WTC11 (cell line): ENCODE measurements at regions not wholly inside any gene's neighbourhood (a gene's known extent, or its start where the extent isn't known, plus 50 kb on each side); places are given as distances from the start of the nearest gene placed in this dataset.
A peak's percentile ranks its signal among the peaks of the same experiment; 100 is the strongest.
"Not testable (repeated sequence)": the region's sequence is repeated elsewhere in the genome, so short reads cannot be mapped to it uniquely, and the experiment has no call there.

Experiments
- ATAC-seq: fragments of 200-7000 bp; cut with Tn5 transposase; 2 replicates; pipeline ENCODE4 v1.10.0; 2021; ENCODE audit warnings: mild to moderate bottlenecking, moderate library complexity
- CTCF ChIA-PET: fragments of 300-600 bp; sonication (Branson Sonifier 250); formaldehyde crosslinking; loops from one replicate; lab custom pipeline; 2021; ENCODE audit warnings: antibody characterized with exemption; lab: Charles Lee
- POLR2A ChIA-PET: fragments of 350-600 bp; sonication (Branson Sonifier 250); formaldehyde crosslinking; loops from one replicate; lab custom pipeline; 2021; ENCODE audit warnings: antibody characterized with exemption; lab: Charles Lee
- DNase-seq: peaks from one replicate; pipeline ENCODE4 v3.0.0; 2021; ENCODE audit warnings: low spot score
- H3K27ac Mint-ChIP-seq: 2 replicates; pipeline ENCODE4 v1.8.0; 2021; ENCODE audit warnings: mixed read lengths
- H3K27me3 Mint-ChIP-seq: 2 replicates; pipeline ENCODE4 v1.8.0; 2021; ENCODE audit warnings: low read depth, mild to moderate bottlenecking, moderate library complexity, mixed read lengths
- H3K36me3 Mint-ChIP-seq: 2 replicates; pipeline ENCODE4 v1.8.0; 2021; ENCODE audit warnings: mixed read lengths
- H3K4me1 Mint-ChIP-seq: 2 replicates; pipeline ENCODE4 v1.8.0; 2022; ENCODE audit warnings: mixed read lengths
- H3K4me3 Mint-ChIP-seq: 2 replicates; pipeline ENCODE4 v1.8.0; 2021; ENCODE audit warnings: mild to moderate bottlenecking, moderate library complexity, mixed read lengths
- H3K9me3 Mint-ChIP-seq: 2 replicates; pipeline ENCODE4 v1.8.0; 2021; ENCODE audit warnings: mixed read lengths
- AFF4 ChIP-seq: sonication (generic); formaldehyde crosslinking; IDR thresholded peaks from 2 replicates; pipeline ENCODE4 v1.8.1; 2023; ENCODE audit warnings: mild to moderate bottlenecking, missing genetic modification reagents, borderline replicate concordance
- ATF3 ChIP-seq: sonication (generic); formaldehyde crosslinking; conservative IDR thresholded peaks from 2 replicates; pipeline ENCODE4 v1.8.1; 2022; ENCODE audit warnings: mild to moderate bottlenecking, missing genetic modification reagents
- CREM ChIP-seq: sonication (generic); formaldehyde crosslinking; IDR thresholded peaks from 2 replicates; pipeline ENCODE4 v1.8.1; 2022; ENCODE audit warnings: mild to moderate bottlenecking, missing genetic modification reagents, moderate library complexity
- E2F1 ChIP-seq: sonication (generic); formaldehyde crosslinking; IDR thresholded peaks from 2 replicates; pipeline ENCODE4 v1.8.0; 2022; ENCODE audit warnings: mild to moderate bottlenecking, missing genetic modification reagents
- E2F4 ChIP-seq: sonication (generic); formaldehyde crosslinking; IDR thresholded peaks from 2 replicates; pipeline ENCODE4 v1.8.1; 2022; ENCODE audit warnings: low read depth, mild to moderate bottlenecking, moderate library complexity, missing genetic modification reagents, borderline replicate concordance
- ERG ChIP-seq: fragments of 250-450 bp; sonication (Bioruptor Pico); IDR thresholded peaks from 2 replicates; pipeline ENCODE4 v1.8.0; 2021; ENCODE audit warnings: mild to moderate bottlenecking
- FOXK1 ChIP-seq: sonication (generic); formaldehyde crosslinking; IDR thresholded peaks from 2 replicates; pipeline ENCODE4 v1.8.0; 2022; ENCODE audit warnings: mild to moderate bottlenecking, moderate library complexity, missing genetic modification reagents
- HMGXB4 ChIP-seq: sonication (generic); formaldehyde crosslinking; IDR thresholded peaks from 2 replicates; pipeline ENCODE4 v1.8.1; 2023; ENCODE audit warnings: mild to moderate bottlenecking, moderate library complexity, missing genetic modification reagents
- JUN ChIP-seq: sonication (generic); formaldehyde crosslinking; IDR thresholded peaks from 2 replicates; pipeline ENCODE4 v1.8.0; 2023; ENCODE audit warnings: mild to moderate bottlenecking, missing genetic modification reagents
- MXD4 ChIP-seq: fragments of 250-450 bp; sonication (Bioruptor Pico); IDR thresholded peaks from 2 replicates; pipeline ENCODE4 v1.8.0; 2021; ENCODE audit warnings: mild to moderate bottlenecking, moderate library complexity, borderline replicate concordance
- MYBL2 ChIP-seq: sonication (generic); formaldehyde crosslinking; IDR thresholded peaks from 2 replicates; pipeline ENCODE4 v1.8.1; 2023; ENCODE audit warnings: mild to moderate bottlenecking, moderate library complexity, missing genetic modification reagents
- NR2C2 ChIP-seq: sonication (generic); formaldehyde crosslinking; IDR thresholded peaks from 2 replicates; pipeline ENCODE4 v1.8.0; 2022; ENCODE audit warnings: mild to moderate bottlenecking, missing genetic modification reagents
- OVOL2 ChIP-seq: fragments of 250-450 bp; sonication (Bioruptor Pico); IDR thresholded peaks from 2 replicates; pipeline ENCODE4 v1.9.0; 2021; ENCODE audit warnings: mild to moderate bottlenecking, borderline replicate concordance
- SMAD3 ChIP-seq: sonication (generic); formaldehyde crosslinking; IDR thresholded peaks from 2 replicates; pipeline ENCODE4 v1.8.0; 2022; ENCODE audit warnings: missing genetic modification reagents, mild to moderate bottlenecking, borderline replicate concordance
- TEAD1 ChIP-seq: sonication (generic); formaldehyde crosslinking; IDR thresholded peaks from 2 replicates; pipeline ENCODE4 v1.8.0; 2022; ENCODE audit warnings: mild to moderate bottlenecking, missing genetic modification reagents
- USF1 ChIP-seq: sonication (generic); formaldehyde crosslinking; IDR thresholded peaks from 2 replicates; pipeline ENCODE4 v1.8.0; 2022; ENCODE audit warnings: mild to moderate bottlenecking, missing genetic modification reagents
- ZNF138 ChIP-seq: sonication (generic); formaldehyde crosslinking; conservative IDR thresholded peaks from 2 replicates; pipeline ENCODE4 v1.8.1; 2022; ENCODE audit warnings: mild to moderate bottlenecking, moderate library complexity, missing genetic modification reagents
- ZNF317 ChIP-seq: sonication (generic); formaldehyde crosslinking; IDR thresholded peaks from 2 replicates; pipeline ENCODE4 v1.8.1; 2023; ENCODE audit warnings: low read depth, mild to moderate bottlenecking, moderate library complexity, missing genetic modification reagents, borderline replicate concordance
- ZNF396 ChIP-seq: fragments of 250-450 bp; sonication (Bioruptor Pico); IDR thresholded peaks from 2 replicates; pipeline ENCODE4 v1.8.0; 2021; ENCODE audit warnings: mild to moderate bottlenecking, moderate library complexity, borderline replicate concordance
- ZNF416 ChIP-seq: fragments of 250-450 bp; sonication (Bioruptor Pico); IDR thresholded peaks from 2 replicates; pipeline ENCODE4 v1.9.0; 2021; ENCODE audit warnings: mild to moderate bottlenecking, inconsistent platforms
- ZNF671 ChIP-seq: fragments of 250-450 bp; sonication (Bioruptor Pico); IDR thresholded peaks from 2 replicates; pipeline ENCODE4 v1.8.0; 2021; ENCODE audit warnings: mild to moderate bottlenecking

GRCh38 chr10:86588781-86589180 is 65.6 kb upstream of the OPN4 start:
- H3K36me3 Mint-ChIP-seq, H3K9me3 Mint-ChIP-seq, H3K27ac Mint-ChIP-seq, CTCF ChIA-PET, H3K4me1 Mint-ChIP-seq, H3K27me3 Mint-ChIP-seq, ATAC-seq, H3K4me3 Mint-ChIP-seq, POLR2A ChIA-PET, DNase-seq: not testable (repeated sequence)

- Mint-ChIP-seq H3K36me3 (no peaks in the 10 kb centered on the region), H3K4me1 (no peaks in the 10 kb centered on the region), H3K27ac (no peak overlapping the region), H3K9me3 (peaks cover 3% of the 10 kb centered on the region; the same call in 1 of the 2 replicates), H3K4me3 (no peak overlapping the region)
- TF ChIP-seq HMGXB4 (CRISPR knock-in tag): no peak
- no peak for TF ChIP-seq AFF4 (CRISPR knock-in tag)
- TF ChIP-seq, all 79 proteins: peak for 0
- ATAC-seq (no peak), DNase-seq (no peak)
- no peaks in the 10 kb centered on the region for H3K27me3 Mint-ChIP-seq
- ChIA-PET POLR2A (no interaction called here), CTCF (interaction anchor here (0.8 kb wide), 1 partner anchor 329 kb away, joined by 3 read pairs; no protein-coding TSS in a partner anchor)
Measured at GRCh38 chr10:86591436-86591835, 62.9 kb upstream of the OPN4 start.

- Mint-ChIP-seq H3K36me3 (no peaks in the 10 kb centered on the region), H3K27ac (no peak overlapping the region), H3K27me3 (no peaks in the 10 kb centered on the region), H3K9me3 (peaks cover 3% of the 10 kb centered on the region; the same call in 1 of the 2 replicates), H3K4me1 (no peaks in the 10 kb centered on the region), H3K4me3 (no peak overlapping the region)
- DNase-seq (peak; percentile 35), ATAC-seq (peak; percentile 83)
- POLR2A ChIA-PET: no interaction called here
- CTCF ChIA-PET: interaction anchor here (0.6 to 1.3 kb wide), 4 partner anchors 52 to 347 kb away, joined by 3 to 9 read pairs (median 4); no protein-coding TSS in a partner anchor
- TF ChIP-seq ZNF671 (no peak), SMAD3 (CRISPR knock-in tag) (no peak), ZNF416 (CRISPR knock-in tag) (no peak), MXD4 (CRISPR knock-in tag) (no peak), E2F4 (CRISPR knock-in tag) (no peak), ATF3 (CRISPR knock-in tag) (no peak), JUN (CRISPR knock-in tag) (no peak), E2F1 (no peak), FOXK1 (CRISPR knock-in tag) (no peak), TEAD1 (CRISPR knock-in tag) (no peak), ZNF317 (CRISPR knock-in tag) (no peak), OVOL2 (CRISPR knock-in tag) (no peak), ZNF396 (CRISPR knock-in tag) (no peak), USF1 (no peak), MYBL2 (CRISPR knock-in tag) (no peak), NR2C2 (CRISPR knock-in tag) (no peak), ZNF138 (CRISPR knock-in tag) (no peak), ERG (CRISPR knock-in tag) (no peak), CREM (CRISPR knock-in tag) (no peak)
Measured at GRCh38 chr10:86592413-86592812, 61.9 kb upstream of the OPN4 start.
